ENCODE measurements at regions not wholly inside any gene's neighbourhood (a gene's known extent, or its start where the extent isn't known, plus 50 kb on each side); places are given as distances from the start of the nearest gene placed in this dataset.

- no peak for DNase-seq
Observed at GRCh38 chr15:69576948-69577351, 124.3 kb downstream of the RPLP1 start.

- no peak for DNase-seq
Observed at GRCh38 chr15:69577397-69577796, 124.8 kb downstream of the RPLP1 start.

GRCh38 chr15:69578252-69578651 is 125.6 kb downstream of the RPLP1 start:
- no peak for DNase-seq

- DNase-seq = no peak
Observed at GRCh38 chr15:69578787-69579583, 126.4 kb downstream of the RPLP1 start.

- no peak for DNase-seq
Observed at GRCh38 chr15:69579950-69580618, 127.5 kb downstream of the RPLP1 start.

- no peak for DNase-seq
Observed at GRCh38 chr15:69583626-69584025, 131.0 kb downstream of the RPLP1 start.

- no peak for DNase-seq
Observed at GRCh38 chr15:69585937-69586336, 133.3 kb downstream of the RPLP1 start.

- no peak for DNase-seq
Observed at GRCh38 chr15:69586721-69587120, 134.1 kb downstream of the RPLP1 start.

- DNase-seq = no peak
Observed at GRCh38 chr15:69587723-69588426, 135.3 kb downstream of the RPLP1 start.

GRCh38 chr15:69590201-69590710 is 137.6 kb downstream of the RPLP1 start:
- no peak for DNase-seq

GRCh38 chr15:69590932-69591524 is 138.4 kb downstream of the RPLP1 start:
- no peak for DNase-seq

- DNase-seq = no peak
Observed at GRCh38 chr15:69591905-69592508, 139.4 kb downstream of the RPLP1 start.

GRCh38 chr15:69592954-69593353 is 140.3 kb downstream of the RPLP1 start:
- no peak for DNase-seq

GRCh38 chr15:69593488-69593887 is 140.9 kb downstream of the RPLP1 start:
- DNase-seq = no peak

GRCh38 chr15:69593981-69594966 is 141.7 kb downstream of the RPLP1 start:
- DNase-seq = peak; percentile 66

- DNase-seq = peak; percentile 26
Observed at GRCh38 chr15:69595009-69595791, 142.6 kb downstream of the RPLP1 start.

GRCh38 chr15:69597061-69597592 is 144.5 kb downstream of the RPLP1 start:
- DNase-seq = no peak

- DNase-seq = no peak
Observed at GRCh38 chr15:69599271-69599670, 146.7 kb downstream of the RPLP1 start.

- DNase-seq = no peak
Observed at GRCh38 chr15:69600556-69601085, 148.0 kb downstream of the RPLP1 start.
